ENCODE measurements at regions not wholly inside any gene's neighbourhood (a gene's known extent, or its start where the extent isn't known, plus 50 kb on each side); places are given as distances from the start of the nearest gene placed in this dataset.

DNA sequence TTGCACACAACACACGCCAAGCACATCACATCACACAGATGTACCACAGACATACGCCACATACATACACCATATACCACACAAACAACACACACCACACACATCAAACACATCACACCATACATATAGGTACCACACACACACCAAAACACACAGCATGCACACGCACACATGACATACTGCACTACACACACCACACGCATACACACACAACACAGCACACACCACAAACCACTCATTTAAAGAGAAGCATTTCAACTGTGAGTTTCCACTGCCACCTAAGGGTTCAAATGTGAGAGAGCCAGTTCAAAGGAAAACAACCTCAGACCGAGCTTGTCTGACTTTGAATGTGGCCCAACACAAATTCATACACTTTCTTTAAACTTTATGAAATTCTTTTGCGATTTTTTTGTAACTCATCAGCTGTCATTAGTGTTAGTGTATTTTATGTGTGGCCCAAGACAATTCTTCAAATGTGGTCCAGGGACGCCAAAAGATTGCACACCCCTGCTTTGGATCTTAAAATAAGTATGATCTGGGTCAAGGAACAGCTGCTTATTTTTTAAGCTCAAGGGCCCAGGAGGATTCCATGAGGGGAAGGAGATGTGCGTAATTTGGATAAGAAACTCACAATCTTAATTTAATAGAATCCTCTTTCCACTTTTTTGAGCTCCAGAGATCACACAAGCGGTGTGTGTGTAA lies 494.6 kb downstream of the GADD45G start:
- DNase-seq (ENCODE audit: low read depth) = peak; percentile 2

DNA sequence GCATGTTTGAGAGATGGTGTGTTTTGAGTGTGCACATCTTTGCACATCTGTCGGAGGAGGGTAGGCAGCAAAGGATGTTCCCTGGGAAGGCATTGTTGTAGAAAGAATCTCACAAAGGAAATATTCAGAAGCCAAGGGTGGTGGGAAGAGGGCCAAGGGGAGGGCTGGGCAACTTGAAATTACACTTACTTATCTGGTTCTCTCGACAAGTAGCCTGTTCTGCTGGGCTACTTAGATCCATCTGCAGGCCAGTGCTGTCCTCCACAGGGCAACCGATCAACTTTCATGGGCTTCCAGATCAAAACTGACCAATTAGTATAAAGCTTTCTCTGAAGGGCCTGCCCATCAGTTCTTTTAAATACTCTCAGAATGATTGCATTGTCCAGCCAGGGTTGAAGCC lies 495.2 kb downstream of the GADD45G start:
- DNase-seq (ENCODE audit: low read depth) = no peak

DNA sequence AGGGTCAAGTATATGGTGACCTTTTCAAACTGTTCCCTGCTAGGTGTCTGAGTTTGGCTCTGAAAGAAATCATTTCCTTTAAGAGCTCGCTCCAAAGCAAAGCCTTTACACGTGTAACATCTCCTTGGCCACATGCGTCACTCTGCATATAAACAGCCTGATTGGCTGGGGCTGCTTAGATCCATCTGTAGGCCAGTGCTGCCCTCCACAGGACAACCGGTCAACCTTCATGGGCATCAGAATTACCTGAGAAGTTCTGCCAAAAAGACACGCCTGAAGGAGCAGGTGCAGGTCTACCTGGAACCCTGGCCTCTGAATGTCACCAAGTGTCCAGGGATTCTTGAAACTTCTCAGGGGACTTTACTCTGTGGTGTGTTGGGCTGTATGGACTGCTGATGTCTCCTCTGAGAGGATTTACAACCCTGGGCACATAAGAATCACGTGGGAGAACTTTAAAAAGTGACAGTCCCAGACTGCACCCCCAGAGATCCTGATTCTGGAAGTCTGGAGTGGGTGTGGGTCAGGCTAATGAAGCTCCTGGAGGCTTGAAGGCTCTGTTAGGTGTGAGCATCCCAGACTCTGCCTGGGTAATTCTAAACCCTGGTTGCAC lies 497.6 kb downstream of the GADD45G start:
- DNase-seq (ENCODE audit: low read depth) = peak; percentile 78

DNA sequence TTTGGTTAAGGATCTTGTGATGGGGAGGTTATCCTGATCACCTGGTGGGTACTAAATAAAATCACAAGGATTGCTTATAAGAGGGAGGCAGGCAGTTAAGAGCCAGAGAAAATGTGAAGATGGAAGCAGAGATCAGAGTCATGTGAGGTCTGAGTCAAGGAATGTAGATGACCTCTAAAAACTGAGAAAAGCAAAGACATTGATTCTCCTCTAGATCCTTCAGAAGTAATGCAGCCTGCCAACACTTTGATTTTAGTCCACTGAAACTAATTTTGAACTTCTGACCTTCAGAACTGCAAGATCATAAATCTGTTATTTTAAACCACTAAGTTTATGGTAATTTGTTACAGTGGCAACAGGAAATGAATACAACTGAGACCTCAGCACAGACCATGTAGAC lies 499.0 kb downstream of the GADD45G start:
- no peak for DNase-seq (ENCODE audit: low read depth)

DNA sequence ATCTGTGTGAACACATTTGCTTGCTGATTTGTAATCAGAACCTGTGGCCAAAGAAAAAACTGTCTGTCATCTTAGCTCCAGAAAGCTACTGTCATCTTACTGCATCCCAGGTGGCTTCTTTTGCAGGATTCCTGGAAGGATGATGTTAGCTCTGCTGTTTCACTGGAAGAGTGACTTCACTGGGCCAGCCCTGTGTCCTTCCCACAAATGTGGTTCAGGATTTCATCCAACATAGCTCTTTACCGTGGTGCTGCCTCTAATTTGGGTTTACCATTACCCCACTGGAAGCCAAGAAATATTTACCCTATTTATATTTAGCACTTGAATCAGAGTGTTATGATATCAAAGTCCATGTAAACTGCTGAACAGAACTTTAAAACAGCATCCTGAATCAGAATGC lies 501.0 kb downstream of the GADD45G start:
- no peak for DNase-seq (ENCODE audit: low read depth)

DNA sequence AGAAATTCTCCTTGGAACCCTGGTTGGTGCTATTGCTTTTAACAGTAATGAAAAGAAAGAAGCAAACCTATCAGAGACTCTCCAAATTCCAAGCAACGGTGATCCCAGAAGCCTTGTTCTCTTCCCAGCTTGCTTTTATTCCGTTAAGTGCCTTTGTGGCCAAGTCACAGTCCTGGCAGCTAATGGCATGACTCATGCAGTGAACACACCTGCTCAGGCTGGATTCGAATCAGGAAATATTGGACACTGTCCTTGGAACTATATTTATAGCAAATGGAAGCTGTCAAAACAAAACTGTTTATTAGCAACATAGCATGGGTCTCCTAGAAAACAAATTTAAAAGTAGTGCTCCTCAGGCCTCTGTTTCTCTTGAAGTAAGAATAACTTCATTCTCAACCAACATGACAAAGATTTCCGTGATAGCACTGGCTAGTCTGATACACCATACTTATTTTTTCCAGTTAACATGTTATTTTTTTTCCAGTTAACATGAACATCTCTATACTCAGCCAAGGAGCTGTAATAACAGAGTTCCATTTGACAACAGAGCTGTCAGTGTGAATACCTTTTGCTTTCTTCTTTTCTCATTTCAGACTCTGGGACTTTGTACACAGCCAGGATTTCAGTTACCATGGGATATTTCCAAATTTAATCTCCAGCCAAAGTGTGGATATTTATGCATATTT lies 502.4 kb downstream of the GADD45G start:
- DNase-seq (ENCODE audit: low read depth) = no peak

DNA sequence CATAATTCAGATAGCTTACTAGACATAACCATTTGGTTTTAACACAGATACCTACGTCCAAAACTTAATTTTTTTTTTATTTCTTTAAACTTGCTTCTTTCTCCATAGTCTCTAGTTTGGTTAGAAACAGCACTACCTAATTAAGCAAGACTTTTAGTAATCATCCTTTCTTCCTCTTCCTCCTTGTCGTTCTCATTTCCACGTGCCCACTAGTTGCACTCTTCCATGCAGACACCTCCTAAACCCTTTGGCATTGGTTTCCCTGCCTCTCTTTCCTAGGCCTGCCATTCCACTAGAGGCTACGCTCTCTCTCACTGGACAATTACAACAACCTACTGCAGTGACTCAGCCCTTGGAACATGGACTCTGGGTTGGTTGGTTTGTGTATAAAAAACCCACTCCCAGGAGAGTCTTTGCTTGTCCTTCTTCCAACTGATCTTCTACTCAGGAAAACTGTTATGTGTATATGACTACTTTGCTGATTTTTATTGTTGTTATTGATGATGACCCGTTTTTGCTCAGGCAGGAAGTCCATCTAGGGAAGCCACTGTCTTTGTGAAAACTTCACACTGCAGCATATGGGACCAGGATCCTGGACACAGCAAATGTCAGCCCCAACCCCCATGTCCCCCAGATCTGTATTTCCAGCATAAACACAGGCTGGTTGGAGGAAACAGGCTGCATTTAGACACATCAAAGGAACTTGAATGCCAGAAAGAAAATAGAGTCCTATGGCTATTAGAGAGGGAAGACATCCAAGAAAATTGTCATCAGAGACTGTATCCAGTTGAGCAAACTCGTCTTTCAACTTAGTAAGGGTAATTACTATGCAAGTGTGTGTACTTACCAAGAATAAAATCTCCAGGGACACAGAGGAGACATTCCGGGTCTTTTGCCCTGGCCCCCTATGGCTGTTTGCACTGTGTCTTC lies 503.2 kb downstream of the GADD45G start:
- no peak for DNase-seq (ENCODE audit: low read depth)

DNA sequence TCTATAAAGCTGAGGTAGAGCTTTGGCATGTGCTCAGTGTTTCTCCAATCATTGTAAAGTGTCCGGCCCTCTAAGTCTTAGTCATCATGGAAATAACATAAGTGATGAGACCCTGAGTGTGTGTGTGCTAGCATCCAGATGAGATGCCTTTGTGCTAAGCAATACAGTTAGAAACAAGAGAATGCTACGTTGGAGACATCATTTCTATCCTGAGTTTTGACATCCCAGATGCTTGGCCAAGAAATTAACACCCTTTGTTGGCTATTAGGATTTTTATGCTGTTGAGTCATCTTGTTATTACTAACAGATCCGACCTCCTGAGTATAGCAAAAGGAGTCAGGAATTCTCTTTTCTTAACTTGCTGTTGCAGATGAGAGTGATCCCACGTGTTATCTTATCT lies 508.0 kb downstream of the GADD45G start:
- peak; percentile 1 for DNase-seq (ENCODE audit: low read depth)

DNA sequence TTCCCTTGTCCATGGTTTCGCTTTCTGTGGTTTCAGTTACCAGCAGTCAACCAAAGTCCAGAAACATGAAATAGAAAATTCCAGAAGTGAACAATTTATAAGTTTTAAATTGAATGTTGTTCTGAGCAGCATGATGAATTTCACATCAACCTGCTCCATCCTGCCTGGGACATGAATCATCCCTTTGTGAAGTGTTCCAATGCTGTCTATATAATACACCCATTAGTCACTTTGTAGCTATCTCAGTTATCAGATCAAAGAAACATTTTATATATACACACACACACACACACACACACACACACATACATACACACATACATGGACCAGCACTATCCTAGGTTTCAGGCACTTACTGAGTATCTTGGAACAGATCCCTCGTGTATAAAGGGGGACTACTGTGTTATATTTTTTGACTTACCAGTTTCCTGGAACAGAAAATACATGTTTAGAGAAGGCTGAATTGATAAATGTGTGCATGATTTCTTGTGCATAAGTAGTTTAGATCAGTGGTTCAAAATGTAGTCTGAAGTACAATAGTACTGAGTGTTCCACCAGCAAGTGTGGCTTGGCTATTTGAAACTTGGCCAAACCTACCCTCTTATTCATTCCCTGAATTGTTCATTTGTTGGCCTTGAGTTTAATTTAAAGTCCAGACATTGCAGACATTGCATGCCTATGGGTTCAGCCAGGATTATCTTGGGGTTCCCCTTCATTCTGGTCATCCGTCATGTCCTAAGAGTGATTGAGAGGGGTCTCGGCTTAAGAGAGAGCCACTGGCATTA lies 510.0 kb downstream of the GADD45G start:
- DNase-seq (ENCODE audit: low read depth) = no peak

DNA sequence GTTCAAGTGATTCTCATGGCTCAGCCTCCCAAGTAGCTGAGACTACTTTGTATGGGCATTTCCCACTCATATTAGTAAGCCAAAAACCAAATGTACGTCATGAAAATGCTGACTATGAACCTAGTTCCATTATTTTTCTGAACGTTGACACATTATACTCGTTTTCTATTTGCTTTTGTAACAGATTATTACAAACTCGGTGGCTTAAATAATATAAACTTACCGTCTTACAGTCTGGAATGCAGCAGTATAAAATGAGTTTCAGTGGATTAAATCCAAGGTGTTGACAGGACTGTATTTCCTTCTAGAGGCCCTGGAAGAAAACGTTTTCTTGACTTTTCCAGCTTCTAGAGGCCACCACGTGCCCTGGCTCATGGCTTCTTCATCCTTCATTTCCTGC lies 517.0 kb downstream of the GADD45G start:
- DNase-seq (ENCODE audit: low read depth) = no peak

DNA sequence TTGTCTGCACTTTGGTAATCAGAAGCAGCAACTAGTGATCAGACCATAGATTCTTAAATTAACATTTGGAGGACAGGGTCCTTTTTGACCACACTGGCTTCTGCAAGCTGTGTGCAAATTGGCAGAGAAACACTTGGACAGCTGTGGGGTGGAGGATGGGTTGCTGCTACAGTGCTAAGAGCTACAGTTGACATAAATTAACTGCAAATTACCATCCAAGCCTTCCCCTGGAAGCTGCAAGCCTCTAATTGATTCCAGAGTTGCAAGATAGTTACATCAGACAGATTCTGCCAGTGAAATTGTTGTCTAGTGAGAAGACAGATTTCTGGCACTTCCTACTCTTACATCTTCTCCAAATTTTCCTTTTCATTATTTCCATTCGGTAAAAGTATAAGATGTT lies 517.7 kb downstream of the DIRAS2 start:
- peak; percentile 9 for DNase-seq (ENCODE audit: low read depth)

DNA sequence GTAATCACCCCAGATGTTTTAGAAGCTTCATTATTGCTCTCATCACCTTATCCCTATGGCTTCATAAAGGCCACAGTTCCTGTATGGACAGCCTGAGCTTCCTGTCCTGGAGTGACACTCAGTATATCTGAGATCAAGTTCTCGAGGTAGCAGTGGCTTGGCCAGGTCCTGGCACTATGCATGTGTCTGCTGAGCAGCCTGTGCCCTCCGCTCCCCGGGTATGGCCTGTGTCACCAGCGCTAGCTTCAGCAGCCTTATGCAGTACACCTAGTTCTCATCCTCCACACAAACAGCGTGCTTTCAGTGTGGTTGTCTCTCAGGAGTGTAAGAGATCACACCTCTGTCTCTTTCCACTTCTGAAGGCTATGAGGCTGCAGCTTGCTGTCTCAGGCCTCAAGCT lies 514.7 kb downstream of the DIRAS2 start:
- DNase-seq (ENCODE audit: low read depth) = no peak

DNA sequence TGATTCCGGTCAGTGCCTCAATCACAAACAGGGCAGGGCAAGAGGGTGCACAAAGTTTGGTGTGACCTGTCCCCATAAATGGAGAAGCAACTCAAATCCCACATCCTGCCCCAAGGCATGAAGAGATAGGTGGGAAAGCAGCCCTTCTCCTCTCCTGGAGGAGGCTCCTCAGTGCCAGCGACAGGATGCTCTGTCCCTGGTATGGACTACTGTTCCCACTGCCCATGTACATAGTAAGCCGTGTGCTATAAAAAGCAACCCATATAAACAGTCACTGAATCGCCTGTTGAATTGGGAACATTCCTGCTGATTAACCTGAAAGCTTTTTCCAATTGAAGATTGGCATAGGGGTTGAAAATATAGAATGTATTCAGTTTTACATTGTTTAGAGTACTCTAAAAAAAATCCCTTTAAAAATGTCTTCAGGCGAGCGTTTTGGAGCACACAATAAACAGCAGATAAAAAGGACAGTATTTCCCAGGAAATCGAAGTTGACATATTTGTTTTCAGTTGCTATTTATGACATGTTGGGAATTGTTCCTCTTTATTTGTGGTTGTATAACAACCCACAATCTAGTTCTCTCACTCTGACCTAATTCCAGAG lies 513.9 kb downstream of the DIRAS2 start:
- DNase-seq (ENCODE audit: low read depth) = no peak

DNA sequence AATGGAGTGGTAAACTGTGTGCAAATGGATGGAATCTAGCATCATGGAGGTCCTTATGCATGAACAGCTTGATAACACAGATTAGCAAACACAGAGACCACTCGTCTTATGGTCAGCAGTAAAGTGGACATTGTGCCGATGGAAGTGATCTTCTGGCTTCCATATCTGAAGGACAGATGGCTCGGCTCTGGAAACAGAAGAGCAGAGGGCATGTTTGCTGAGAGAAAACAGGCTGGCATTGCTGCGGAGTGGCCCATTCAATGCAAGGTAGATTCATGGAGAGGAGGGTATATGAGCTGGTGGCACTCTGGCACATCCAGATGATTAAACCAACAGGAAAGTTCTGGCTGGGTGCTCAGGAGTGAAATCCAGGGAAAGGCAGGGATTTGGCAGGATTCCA lies 513.2 kb downstream of the DIRAS2 start:
- DNase-seq (ENCODE audit: low read depth) = no peak

DNA sequence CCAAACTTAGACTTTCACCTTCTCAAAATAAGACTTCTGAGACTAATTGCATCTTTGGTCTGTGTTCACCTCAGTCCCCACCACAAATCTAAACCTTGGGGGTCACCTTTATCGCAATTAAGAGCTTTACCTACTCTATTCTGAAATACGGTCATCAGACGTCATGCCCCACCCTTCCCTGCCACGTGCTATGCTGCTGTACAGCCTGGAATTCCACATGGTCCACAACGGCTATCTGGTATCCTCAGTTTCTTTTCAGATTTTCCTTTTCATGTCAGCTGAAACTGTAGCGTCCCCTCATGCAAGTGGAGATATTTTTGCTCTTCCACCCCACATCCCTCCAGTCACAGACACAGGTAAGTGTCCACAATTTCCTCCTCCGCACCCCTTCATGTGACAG lies 511.1 kb downstream of the DIRAS2 start:
- DNase-seq (ENCODE audit: low read depth) = no peak

DNA sequence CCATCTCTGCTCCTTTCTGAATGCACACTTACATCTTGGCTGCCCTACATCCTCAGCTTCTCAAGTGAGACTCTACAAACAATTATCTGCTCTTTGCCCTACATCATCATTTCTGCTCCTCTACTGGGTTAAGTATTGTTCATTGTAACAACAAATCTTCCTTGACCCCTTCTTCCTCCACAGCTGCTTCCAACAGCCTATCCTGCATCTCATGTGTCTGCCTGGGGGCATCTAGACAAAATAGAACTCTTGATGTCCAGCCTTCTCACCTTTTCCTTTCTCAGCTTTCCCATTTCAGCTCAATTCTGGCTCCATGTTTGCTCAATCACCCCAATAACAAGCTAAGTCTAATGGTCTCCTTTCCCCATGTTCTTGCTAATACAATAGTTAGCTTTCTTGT lies 509.8 kb downstream of the DIRAS2 start:
- no peak for DNase-seq (ENCODE audit: low read depth)

DNA sequence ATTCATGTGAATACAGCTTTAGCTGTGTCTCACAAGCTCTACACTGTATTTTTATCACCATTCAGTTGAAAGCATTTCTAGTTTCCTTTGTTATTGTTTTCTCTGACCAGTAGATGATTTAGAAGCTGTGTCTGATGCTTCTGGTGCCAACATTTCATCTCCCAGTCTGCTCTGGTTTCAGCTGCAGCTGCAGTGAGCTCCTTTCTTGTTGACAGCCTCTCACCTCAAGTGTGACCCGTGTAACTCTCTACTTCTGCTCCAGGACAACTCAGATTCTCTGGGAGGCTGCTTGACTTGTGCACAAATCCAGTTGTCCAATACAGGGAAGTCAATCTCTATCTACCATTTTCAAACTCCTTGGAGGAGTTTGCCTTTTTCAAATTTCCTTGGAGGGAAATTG lies 504.8 kb downstream of the DIRAS2 start:
- DNase-seq (ENCODE audit: low read depth) = no peak

DNA sequence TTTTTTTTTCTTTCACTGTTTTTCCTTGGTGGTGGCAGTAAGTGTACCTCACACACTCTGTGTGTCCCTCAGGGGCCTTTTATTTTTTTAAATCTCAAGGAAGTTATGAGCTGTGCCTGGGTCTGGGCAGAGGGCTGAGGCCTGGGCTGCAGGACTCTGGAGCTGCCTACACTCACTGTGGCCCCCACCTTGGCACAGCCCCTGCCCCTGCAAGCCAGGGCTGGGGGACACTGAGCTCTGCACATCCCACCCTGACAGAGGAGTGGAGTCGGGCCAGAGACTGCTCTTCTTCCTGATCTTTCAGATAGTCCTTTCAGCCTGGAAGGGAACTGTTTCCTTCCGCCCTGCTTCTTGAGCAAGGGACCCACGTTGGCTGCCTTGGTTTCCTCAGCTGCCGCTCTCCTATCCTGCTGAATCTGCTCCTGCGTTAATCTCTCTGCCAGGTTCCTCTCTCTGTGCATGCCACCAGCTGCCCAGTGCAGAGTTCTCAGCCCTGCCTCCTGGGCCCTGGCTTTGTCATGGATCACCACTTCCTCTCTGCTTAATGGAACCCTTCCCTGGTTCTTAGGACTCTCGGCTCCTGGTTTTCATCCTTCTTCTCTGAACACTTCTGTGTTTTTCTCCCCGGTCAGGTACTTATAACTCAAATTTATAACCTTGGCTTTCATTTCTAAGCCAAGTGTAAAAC lies 502.3 kb downstream of the DIRAS2 start:
- DNase-seq (ENCODE audit: low read depth) = no peak

DNA sequence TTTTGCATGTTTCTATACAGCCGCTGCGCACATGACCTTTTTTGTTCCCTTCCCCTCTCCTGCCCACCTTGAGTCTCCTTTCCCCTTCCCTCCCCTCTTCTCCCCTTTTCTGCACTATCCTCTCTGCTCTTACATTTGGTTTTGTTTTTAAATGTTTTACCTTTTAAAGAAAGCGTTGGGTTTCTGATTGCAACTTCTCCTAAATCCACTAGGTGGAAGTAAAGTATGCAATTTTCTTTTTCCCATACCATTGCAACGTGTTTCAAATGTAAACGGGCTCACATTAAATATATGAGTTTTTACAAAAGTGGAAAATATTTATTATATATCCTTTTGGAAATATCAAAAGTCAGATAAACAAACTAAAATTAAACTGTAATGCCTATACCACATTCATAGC lies 500.9 kb downstream of the DIRAS2 start:
- peak; percentile 19 for DNase-seq (ENCODE audit: low read depth)

DNA sequence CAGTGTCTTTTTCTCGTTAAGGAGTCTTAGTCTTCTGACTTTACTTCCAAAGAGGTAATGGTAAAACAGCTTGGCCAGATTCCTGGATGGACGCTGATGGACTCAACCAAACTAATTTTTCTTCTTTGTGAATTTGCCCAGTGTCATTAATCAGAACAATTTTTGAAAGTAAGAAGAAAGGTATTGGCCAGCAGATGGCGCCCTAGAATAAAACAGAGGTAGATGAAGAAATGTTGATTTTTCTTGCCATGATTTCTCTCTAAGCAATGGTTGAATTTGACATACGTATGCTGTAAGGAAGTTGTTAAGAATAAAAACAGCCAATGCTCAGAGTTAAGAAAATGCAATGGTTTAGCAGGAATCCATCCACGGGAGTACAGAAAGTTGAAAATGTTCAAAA lies 500.0 kb downstream of the DIRAS2 start:
- DNase-seq (ENCODE audit: low read depth) = peak; percentile 29

DNA sequence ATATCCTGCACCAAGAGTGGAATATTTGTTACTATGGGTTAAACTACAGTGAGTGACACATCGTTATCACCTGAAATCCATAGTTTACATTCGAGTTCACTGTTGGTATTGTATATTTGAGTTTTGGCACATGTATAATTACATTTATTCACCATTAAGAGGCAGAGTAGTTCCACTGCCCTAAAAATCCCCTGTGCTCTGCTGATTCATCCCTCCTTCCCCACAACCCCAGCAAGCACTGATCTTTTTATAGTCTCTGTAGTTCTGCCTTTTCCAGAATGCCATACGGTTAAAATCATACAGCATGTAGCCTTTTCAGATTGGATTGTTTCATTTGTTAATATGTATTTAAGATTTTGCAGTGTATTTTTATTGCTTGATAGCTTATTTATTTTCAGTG lies 495.2 kb downstream of the DIRAS2 start:
- no peak for DNase-seq (ENCODE audit: low read depth)

All from EH (cell line).